Panc1 (cell line): ENCODE measurements at regions not wholly inside any gene's neighbourhood (a gene's known extent, or its start where the extent isn't known, plus 50 kb on each side); places are given as distances from the start of the nearest gene placed in this dataset.

Experiments
- ATAC-seq: fragments of 200-7000 bp; cut with Tn5 transposase; 2 replicates; pipeline ENCODE4 v1.9.1; 2020; ENCODE audit warnings: mild to moderate bottlenecking, moderate library complexity
- BruUV-seq: library from RNA; stranded (reverse); fragments of 400-500 nt; replicated peaks from 2 replicates; lab custom pipeline; 2021; lab: Mats Ljungman, UMichigan
- CTCF ChIA-PET: fragments of 300-600 bp; sonication (Branson Sonifier 250); formaldehyde crosslinking; loops from one replicate; lab custom pipeline; 2022; ENCODE audit warnings: antibody characterized with exemption; lab: Charles Lee
- POLR2A ChIA-PET: fragments of 300-600 bp; sonication (Branson Sonifier 250); formaldehyde crosslinking; loops from one replicate; lab custom pipeline; 2022; ENCODE audit warnings: antibody characterized with exemption; lab: Charles Lee
- DNase-seq: peaks from one replicate; pipeline ENCODE4 v3.0.0-alpha.2; 2010; ENCODE audit warnings: low read depth, low spot score
- H3K27ac ChIP-seq: 2 replicates; pipeline ENCODE4 v1.5.1; 2011; ENCODE audit warnings: mild to moderate bottlenecking, low read length, inconsistent platforms
- H3K27me3 ChIP-seq: fragments of 200-500 bp; sonication (Bioruptor generic); 2 replicates; pipeline ENCODE4 v1.6.0; 2014; ENCODE audit warnings: low read length, inconsistent platforms; ENCODE audit not compliant: control insufficient read depth, insufficient read depth
- H3K36me3 ChIP-seq: fragments of 200-500 bp; sonication (Bioruptor generic); 2 replicates; pipeline ENCODE4 v1.5.1; 2014; ENCODE audit warnings: inconsistent platforms, mild to moderate bottlenecking, low read length, moderate library complexity; ENCODE audit not compliant: control insufficient read depth, insufficient read depth
- H3K4me1 ChIP-seq: 2 replicates; pipeline ENCODE4 v1.5.1; 2011; ENCODE audit warnings: inconsistent platforms, mild to moderate bottlenecking, low read length, moderate library complexity; ENCODE audit not compliant: control insufficient read depth, insufficient read depth
- H3K4me3 ChIP-seq, 2 experiments: 2 replicates each; pipeline ENCODE4 v1.5.1; 2011 to 2012; ENCODE audit warnings: low read depth in 2 of 2, low read length in 2 of 2, mild to moderate bottlenecking in 2 of 2, inconsistent platforms in 1 of 2, moderate library complexity in 1 of 2
- H3K9me3 ChIP-seq: fragments of 200-500 bp; sonication (Bioruptor generic); 2 replicates; pipeline ENCODE4 v1.5.1; 2014; ENCODE audit warnings: low read depth, mild to moderate bottlenecking, inconsistent platforms, low read length, moderate library complexity; ENCODE audit not compliant: control insufficient read depth, insufficient read depth
- POLR2AphosphoS5 ChIP-seq: IDR thresholded peaks from 2 replicates; pipeline ENCODE4 v1.6.1; 2012; ENCODE audit warnings: mild to moderate bottlenecking, low read depth, low read length, moderate library complexity
- SIN3A ChIP-seq: IDR thresholded peaks from 2 replicates; pipeline ENCODE4 v1.6.1; 2012; ENCODE audit warnings: low read depth, mild to moderate bottlenecking, low read length, moderate library complexity, borderline replicate concordance; ENCODE audit not compliant: insufficient read depth
- TCF7L2 ChIP-seq: IDR thresholded peaks from 2 replicates; pipeline ENCODE4 v1.6.1; 2011; ENCODE audit warnings: mild to moderate bottlenecking, low read depth, low read length, inconsistent platforms
- in situ Hi-C: cut with HindIII; loops from 2 replicates; pipeline ENCODE4 v1.10.0; 2016; ENCODE audit warnings: low sequenced_read_pairs, low pct_unique_long_range_greater_than_20kb
- intact Hi-C: fragments of 100-400 bp; cut with micrococcal nuclease; formaldehyde crosslinking; loops from one replicate; pipeline ENCODE4 v1.10.0; 2022; ENCODE audit not compliant: unreplicated experiment
- TF ChIP-seq, protein P1 (sequence below), 2 experiments: IDR thresholded peaks; 2 replicates each; pipeline ENCODE4 v1.6.1; 2011 to 2012; ENCODE audit warnings: low read depth in 2 of 2, control low read depth in 1 of 2, low read length in 1 of 2, mild to moderate bottlenecking in 1 of 2, moderate library complexity in 1 of 2; ENCODE audit not compliant: insufficient read depth in 1 of 2
- TF ChIP-seq, protein P2 (sequence below): fragments of 450-650 bp; IDR thresholded peaks from 2 replicates; pipeline ENCODE4 v1.5.1; 2017; ENCODE audit warnings: mild to moderate bottlenecking

DNA sequence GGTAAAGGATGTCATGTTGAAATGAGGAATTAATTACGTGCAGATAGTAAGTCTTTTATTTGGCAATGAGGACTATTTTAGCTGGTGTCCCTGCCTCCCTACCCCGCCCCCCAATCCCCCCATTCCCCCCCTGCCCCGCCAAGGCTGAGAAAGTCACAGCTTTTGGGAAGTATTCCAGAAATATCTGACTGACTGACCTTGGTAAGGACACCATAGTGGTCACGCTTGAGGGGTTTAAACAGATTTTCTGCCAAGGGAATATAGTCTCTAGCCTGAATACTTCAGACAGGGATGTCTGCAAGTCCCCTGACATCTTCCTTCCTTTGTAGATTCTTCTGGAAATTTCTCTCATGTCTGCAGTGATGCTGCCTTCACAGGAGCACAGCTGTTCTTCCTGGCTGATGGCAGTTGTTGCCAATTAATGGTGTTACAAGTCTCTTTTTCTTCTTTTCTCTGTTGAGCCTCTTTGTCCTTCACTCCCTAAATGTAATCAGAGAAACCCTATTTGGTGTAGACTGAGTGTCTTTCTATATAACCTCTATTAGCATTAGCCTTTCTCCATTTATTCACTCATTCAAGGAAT, 53.7 kb upstream of the MGAT5 start:
- POLR2A ChIA-PET = no interaction called here
- DNase-seq (no peak), ATAC-seq (no peak)
- TF ChIP-seq TCF7L2 (no peak), SIN3A (no peak), POLR2AphosphoS5 (no peak)
- TF ChIP-seq, protein P1, sequence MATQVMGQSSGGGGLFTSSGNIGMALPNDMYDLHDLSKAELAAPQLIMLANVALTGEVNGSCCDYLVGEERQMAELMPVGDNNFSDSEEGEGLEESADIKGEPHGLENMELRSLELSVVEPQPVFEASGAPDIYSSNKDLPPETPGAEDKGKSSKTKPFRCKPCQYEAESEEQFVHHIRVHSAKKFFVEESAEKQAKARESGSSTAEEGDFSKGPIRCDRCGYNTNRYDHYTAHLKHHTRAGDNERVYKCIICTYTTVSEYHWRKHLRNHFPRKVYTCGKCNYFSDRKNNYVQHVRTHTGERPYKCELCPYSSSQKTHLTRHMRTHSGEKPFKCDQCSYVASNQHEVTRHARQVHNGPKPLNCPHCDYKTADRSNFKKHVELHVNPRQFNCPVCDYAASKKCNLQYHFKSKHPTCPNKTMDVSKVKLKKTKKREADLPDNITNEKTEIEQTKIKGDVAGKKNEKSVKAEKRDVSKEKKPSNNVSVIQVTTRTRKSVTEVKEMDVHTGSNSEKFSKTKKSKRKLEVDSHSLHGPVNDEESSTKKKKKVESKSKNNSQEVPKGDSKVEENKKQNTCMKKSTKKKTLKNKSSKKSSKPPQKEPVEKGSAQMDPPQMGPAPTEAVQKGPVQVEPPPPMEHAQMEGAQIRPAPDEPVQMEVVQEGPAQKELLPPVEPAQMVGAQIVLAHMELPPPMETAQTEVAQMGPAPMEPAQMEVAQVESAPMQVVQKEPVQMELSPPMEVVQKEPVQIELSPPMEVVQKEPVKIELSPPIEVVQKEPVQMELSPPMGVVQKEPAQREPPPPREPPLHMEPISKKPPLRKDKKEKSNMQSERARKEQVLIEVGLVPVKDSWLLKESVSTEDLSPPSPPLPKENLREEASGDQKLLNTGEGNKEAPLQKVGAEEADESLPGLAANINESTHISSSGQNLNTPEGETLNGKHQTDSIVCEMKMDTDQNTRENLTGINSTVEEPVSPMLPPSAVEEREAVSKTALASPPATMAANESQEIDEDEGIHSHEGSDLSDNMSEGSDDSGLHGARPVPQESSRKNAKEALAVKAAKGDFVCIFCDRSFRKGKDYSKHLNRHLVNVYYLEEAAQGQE (IDR thresholded peaks at IDR 0.05; ENCODE audit: insufficient read depth in 1 of 2, low read depth in 2 of 2, low read length in 1 of 2) = no peak
- TF ChIP-seq, protein P2, sequence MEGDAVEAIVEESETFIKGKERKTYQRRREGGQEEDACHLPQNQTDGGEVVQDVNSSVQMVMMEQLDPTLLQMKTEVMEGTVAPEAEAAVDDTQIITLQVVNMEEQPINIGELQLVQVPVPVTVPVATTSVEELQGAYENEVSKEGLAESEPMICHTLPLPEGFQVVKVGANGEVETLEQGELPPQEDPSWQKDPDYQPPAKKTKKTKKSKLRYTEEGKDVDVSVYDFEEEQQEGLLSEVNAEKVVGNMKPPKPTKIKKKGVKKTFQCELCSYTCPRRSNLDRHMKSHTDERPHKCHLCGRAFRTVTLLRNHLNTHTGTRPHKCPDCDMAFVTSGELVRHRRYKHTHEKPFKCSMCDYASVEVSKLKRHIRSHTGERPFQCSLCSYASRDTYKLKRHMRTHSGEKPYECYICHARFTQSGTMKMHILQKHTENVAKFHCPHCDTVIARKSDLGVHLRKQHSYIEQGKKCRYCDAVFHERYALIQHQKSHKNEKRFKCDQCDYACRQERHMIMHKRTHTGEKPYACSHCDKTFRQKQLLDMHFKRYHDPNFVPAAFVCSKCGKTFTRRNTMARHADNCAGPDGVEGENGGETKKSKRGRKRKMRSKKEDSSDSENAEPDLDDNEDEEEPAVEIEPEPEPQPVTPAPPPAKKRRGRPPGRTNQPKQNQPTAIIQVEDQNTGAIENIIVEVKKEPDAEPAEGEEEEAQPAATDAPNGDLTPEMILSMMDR = no peak
- CTCF ChIA-PET = no interaction called here
- no TSS peak for BruUV-seq
- Histone ChIP-seq H3K27ac (no peak overlapping the region), H3K4me3 (no peak overlapping the region), H3K4me1 (no peaks in the 10 kb centered on the region), H3K36me3 (no peaks in the 10 kb centered on the region), H3K27me3 (no peaks in the 10 kb centered on the region), H3K9me3 (no peaks in the 10 kb centered on the region)
- in situ Hi-C loops (no loop called here), intact Hi-C loops (no loop called here)

DNA sequence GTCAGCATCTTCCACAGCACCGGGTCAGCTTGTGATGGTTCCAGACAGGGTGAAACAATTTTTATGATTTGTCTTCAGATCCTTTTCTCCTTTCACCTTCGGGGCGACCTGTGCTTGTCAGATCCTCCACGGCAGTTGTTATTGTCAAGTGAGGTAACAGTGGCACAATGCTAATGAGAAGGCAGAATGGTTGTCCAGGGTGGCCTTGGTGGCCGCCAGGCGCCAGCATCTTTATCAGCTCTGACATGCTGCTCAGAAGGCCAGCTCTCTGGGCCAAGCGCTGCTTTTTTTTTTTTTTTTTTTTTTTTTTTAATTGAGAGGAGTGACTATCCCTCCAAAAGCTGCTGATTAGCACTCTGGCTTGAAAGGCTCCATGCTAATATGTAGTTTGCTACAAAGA, 52.3 kb upstream of the MGAT5 start:
- Histone ChIP-seq H3K9me3 (no peaks in the 10 kb centered on the region), H3K4me3 (no peak overlapping the region), H3K36me3 (no peaks in the 10 kb centered on the region), H3K27me3 (no peaks in the 10 kb centered on the region), H3K4me1 (no peaks in the 10 kb centered on the region), H3K27ac (no peak overlapping the region)
- TF ChIP-seq, protein P2 = no peak
- TF ChIP-seq, protein P1 (IDR thresholded peaks at IDR 0.05; ENCODE audit: insufficient read depth in 1 of 2, low read depth in 2 of 2, low read length in 1 of 2) = no peak
- TF ChIP-seq POLR2AphosphoS5 (no peak), SIN3A (no peak), TCF7L2 (no peak)
- ATAC-seq = no peak
- POLR2A ChIA-PET = no interaction called here
- no TSS peak for BruUV-seq
- DNase-seq = no peak
- intact Hi-C loops = no loop called here
- CTCF ChIA-PET = interaction anchor here (0.7 kb wide), 1 partner anchor 1225 kb away, joined by 6 read pairs; no protein-coding TSS in a partner anchor
- in situ Hi-C loops = no loop called here
